ENCODE measurements at regions not wholly inside any gene's neighbourhood (a gene's known extent, or its start where the extent isn't known, plus 50 kb on each side); places are given as distances from the start of the nearest gene placed in this dataset.
"Not testable (repeated sequence)": the region's sequence is repeated elsewhere in the genome, so short reads cannot be mapped to it uniquely, and the experiment has no call there.

- no peak overlapping the region for H3K4me3 ChIP-seq (ENCODE audit: low read depth, low read length)
- no peak for DNase-seq (ENCODE audit: low read depth)
- TF ChIP-seq CTCF (IDR thresholded peaks at IDR 0.05; ENCODE audit: low read depth, low read length, missing control alignments) = no peak
Observed at GRCh38 chr6:56724455-56724854, 81.8 kb upstream of the DST start.

GRCh38 chr6:56720882-56721281 lies 78.2 kb upstream of the DST start:
- no peak for DNase-seq (ENCODE audit: low read depth)
- no peak overlapping the region for H3K4me3 ChIP-seq (ENCODE audit: low read depth, low read length)
- no peak for TF ChIP-seq CTCF (IDR thresholded peaks at IDR 0.05; ENCODE audit: low read depth, low read length, missing control alignments)

DNA sequence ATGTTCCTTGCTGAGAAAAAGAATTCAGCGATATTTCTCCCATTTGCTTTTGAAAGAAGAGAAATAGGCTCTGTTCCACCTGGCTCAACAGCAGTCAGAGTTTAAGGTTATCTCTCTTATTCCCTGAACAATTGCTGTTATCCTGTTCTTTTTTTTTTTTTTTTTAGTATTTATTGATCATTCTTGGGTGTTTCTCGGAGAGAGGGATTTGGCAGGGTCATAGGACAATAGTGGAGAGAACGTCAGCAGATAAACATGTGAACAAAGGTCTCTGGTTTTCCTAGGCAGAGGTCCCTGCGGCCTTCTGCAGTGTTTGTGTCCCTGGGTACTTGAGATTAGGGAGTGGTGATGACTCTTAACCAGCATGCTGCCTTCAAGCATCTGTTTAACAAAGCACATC lies 77.5 kb upstream of the DST start:
- not testable (repeated sequence) for DNase-seq (ENCODE audit: low read depth); H3K4me3 ChIP-seq (ENCODE audit: low read depth, low read length)

DNA sequence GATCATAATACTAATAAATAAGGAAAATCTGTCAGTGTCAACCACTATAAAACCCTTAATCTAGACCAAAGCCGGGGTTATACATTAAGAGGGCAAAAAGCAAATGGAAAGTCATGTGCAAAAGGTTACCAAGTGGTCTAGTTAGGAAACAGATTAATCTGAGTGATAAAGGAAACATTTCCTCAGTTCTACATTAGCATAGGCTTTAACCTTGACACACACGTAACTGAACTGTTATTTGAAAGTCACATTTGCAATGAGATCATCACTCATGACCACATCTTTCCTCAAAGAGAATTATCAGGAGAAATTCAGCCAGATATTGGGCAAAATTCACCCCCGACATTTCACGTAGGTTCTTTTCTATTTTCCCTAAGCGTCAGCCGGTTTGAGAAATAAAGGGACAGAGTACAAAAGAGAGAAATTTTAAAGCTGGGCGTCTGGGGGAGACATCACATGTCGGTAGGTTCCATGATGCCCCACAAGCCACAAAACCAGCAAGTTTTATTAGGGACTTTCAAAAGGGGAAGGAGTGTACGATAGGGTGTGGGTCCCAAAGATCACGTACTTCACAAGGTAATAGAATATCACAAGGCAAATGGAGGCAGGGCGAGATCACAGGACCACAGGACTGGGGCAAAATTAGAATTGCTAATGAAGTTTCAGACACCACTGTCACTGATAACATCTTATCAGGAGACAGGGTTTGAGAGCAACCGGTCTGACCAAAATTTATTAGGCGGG lies 76.8 kb upstream of the DST start:
- H3K4me3 ChIP-seq (ENCODE audit: low read depth, low read length); DNase-seq (ENCODE audit: low read depth): not testable (repeated sequence)

DNA sequence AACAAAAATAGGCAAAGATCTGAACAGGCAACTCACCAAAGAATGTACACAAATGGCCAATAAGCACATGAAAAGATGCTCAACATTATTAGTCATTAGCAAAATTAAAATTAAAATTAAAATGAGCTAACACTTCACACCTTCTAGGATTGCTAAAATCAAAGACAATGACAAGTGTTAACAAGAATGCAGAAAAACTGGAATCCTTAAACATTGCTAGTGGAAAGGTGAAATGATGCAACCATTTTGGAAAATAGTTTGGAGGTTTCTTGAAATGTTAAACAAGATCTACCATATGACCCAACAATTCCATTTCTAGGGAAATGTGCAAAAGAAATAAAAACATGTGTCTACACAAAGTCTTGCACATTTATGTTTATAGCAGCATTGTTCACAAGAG lies 75.5 kb upstream of the DST start:
- TF ChIP-seq CTCF (IDR thresholded peaks at IDR 0.05; ENCODE audit: low read depth, low read length, missing control alignments) = no peak
- no peak overlapping the region for H3K4me3 ChIP-seq (ENCODE audit: low read depth, low read length)
- no peak for DNase-seq (ENCODE audit: low read depth)

- no peak for DNase-seq (ENCODE audit: low read depth)
- TF ChIP-seq CTCF (IDR thresholded peaks at IDR 0.05; ENCODE audit: low read depth, low read length, missing control alignments) = no peak
- H3K4me3 ChIP-seq (ENCODE audit: low read depth, low read length) = no peak overlapping the region
Observed at GRCh38 chr6:56716229-56716628, 73.5 kb upstream of the DST start.

DNA sequence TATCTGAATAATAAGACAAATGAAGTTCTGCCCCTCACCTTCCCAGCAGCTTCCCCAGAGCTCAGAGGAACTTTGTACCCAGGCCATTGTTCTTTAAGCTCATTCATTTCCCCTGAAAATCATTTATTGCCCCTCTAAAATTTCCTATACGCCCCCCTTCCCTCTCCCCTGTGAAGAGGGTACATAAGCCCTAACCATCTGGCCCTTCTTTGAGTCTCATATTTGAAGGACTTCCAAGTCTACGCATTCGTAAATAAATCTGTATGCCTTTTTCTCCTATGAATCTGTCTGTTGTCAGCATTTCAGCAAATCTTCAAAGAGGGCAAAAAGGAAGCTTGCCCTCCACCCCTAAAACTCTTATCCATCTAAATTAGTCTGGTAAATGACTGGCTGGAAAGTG lies 73.1 kb upstream of the DST start:
- no peak overlapping the region for H3K4me3 ChIP-seq (ENCODE audit: low read depth, low read length)
- TF ChIP-seq CTCF (IDR thresholded peaks at IDR 0.05; ENCODE audit: low read depth, low read length, missing control alignments) = no peak
- no peak for DNase-seq (ENCODE audit: low read depth)

DNA sequence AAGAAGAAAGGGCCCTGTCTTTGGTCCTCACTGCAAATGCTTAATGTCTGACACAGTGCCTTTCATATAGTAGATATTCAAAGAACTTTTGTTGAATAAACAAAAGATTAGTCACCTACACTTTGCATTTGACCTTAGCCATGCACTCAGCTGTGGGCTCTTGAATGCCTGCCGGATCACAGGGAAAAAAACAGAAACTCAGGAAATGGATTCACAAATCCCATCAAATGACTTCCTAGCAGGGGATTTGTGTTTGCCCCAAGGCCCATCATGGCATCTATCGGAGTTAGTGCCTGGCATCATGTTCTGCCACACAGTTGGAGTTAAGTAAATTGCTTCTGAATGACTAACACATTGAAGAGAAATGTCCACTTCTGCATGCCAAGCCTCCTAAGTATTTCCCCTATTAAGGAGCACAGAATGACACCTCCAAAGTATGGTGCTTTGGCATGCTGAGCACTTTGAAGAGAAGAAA lies 72.3 kb upstream of the DST start:
- DNase-seq (ENCODE audit: low read depth) = no peak
- no peak for TF ChIP-seq CTCF (IDR thresholded peaks at IDR 0.05; ENCODE audit: low read depth, low read length, missing control alignments)
- no peak overlapping the region for H3K4me3 ChIP-seq (ENCODE audit: low read depth, low read length)

Measured in GM12864 (cell line).